Prostate gland (tissue), 2 donors: ENCODE measurements at regions not wholly inside any gene's neighbourhood (a gene's known extent, or its start where the extent isn't known, plus 50 kb on each side); places are given as distances from the start of the nearest gene placed in this dataset.

ENCODE experiments used
- DNase-seq: peaks from one replicate; pipeline ENCODE4 v3.0.0-alpha.2; 2019; ENCODE audit warnings: low spot score
- H3K27ac ChIP-seq, 2 donors: fragments of 200-600 bp; sonication (generic); 2 replicates each; pipeline ENCODE4 v1.5.1; 2017 to 2019
- H3K27me3 ChIP-seq: fragments of 200-600 bp; sonication (generic); replicated peaks from 2 replicates; pipeline ENCODE4 v1.5.1; 2019; ENCODE audit not compliant: insufficient read depth
- H3K36me3 ChIP-seq, 2 donors: fragments of 200-600 bp; sonication (generic); 1 replicate in 1 of 2; 2 replicates in 1 of 2; pipeline versions ENCODE4 v1.5.1 to v1.8.1; 2017 to 2019
- H3K4me1 ChIP-seq: fragments of 200-600 bp; sonication (generic); replicated peaks from 2 replicates; pipeline ENCODE4 v1.5.1; 2019
- H3K4me3 ChIP-seq, 2 donors: fragments of 200-600 bp; sonication (generic); 2 replicates each; pipeline ENCODE4 v1.5.1; 2017 to 2019
- H3K9me3 ChIP-seq: fragments of 200-600 bp; sonication (generic); 2 replicates; pipeline ENCODE4 v1.5.1; 2017
- CTCF ChIP-seq, 4 experiments: fragments of 200-600 bp in 2 of 4; fragments of 450-650 bp in 2 of 4; sonication (generic) in 2 of 4; IDR thresholded peaks; 1 replicate in 3 of 4; 2 replicates in 1 of 4; pipeline ENCODE4 v1.5.1; 2016 to 2019; ENCODE audit warnings: antibody characterized with exemption in 4 of 4, mild to moderate bottlenecking in 2 of 4, moderate library complexity in 2 of 4
- POLR2A ChIP-seq: fragments of 450-650 bp; IDR thresholded peaks from one replicate; pipeline ENCODE4 v1.6.1; 2016; ENCODE audit warnings: antibody characterized with exemption, mild to moderate bottlenecking
- POLR2AphosphoS5 ChIP-seq: sonication (generic); formaldehyde crosslinking; IDR thresholded peaks from one replicate; pipeline ENCODE4 v1.6.1; 2017; ENCODE audit warnings: antibody characterized with exemption
- WGBS: methylation state at CpG from one replicate; pipeline ENCODE4 v1.1.5; 2018; 5-methylcytosine and 5-hydroxymethylcytosine counted together
- intact Hi-C: fragments of 100-400 bp; cut with DNase I; formaldehyde crosslinking; loops from one replicate; pipeline ENCODE4 v1.14.2; 2022

DNA sequence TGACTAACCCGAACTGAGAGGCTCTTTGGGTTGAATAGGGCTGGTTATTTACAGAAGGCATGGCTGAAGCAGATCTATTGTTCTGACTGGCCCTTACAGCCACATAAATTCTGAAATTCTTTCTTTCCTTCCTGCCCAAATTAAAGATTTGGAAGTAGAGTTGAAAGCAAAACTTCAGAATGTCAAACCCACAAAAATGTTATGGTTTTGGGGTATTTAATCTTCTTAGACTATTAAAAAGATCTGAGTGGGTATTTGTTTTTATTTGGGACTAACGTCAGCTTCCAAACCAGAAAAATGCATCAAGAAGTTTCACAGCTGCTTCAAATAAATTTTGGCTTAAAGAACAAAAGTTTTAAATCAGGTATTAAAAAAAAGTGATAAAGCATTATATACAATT lies 124.5 kb downstream of the AHR start:
- TF ChIP-seq POLR2A, result no peak
- TF ChIP-seq POLR2AphosphoS5, result no peak
- TF ChIP-seq CTCF (IDR thresholded peaks at IDR 0.05), result no peak
- Histone ChIP-seq H3K4me3 (no peak overlapping the region), H3K27me3 (no peaks in the 10 kb centered on the region), H3K27ac (no peak overlapping the region), H3K4me1 (no peaks in the 10 kb centered on the region), H3K36me3 (no peaks in the 10 kb centered on the region), H3K9me3 (no peaks in the 10 kb centered on the region)
- no peak for DNase-seq
- intact Hi-C loops, result no loop called here
- 27% methylated on average over 2 of the region's 2 CpGs for WGBS

- Histone ChIP-seq H3K9me3 (no peaks in the 10 kb centered on the region), H3K27me3 (no peaks in the 10 kb centered on the region), H3K4me3 (no peak overlapping the region), H3K36me3 (no peaks in the 10 kb centered on the region), H3K27ac (no peak overlapping the region), H3K4me1 (no peaks in the 10 kb centered on the region)
- DNase-seq, result no peak
- no peak for TF ChIP-seq CTCF (IDR thresholded peaks at IDR 0.05)
- intact Hi-C loops, result no loop called here
Observed at GRCh38 chr7:17427924-17428323, 129.5 kb downstream of the AHR start.

GRCh38 chr7:17429579-17429978 lies 131.1 kb downstream of the AHR start:
- H3K27ac ChIP-seq, result no peak overlapping the region
- DNase-seq, result no peak
- WGBS, result 84% methylated on average over 4 of the region's 4 CpGs
- no peaks in the 10 kb centered on the region for H3K4me1 ChIP-seq
- TF ChIP-seq POLR2AphosphoS5, result no peak
- no peak for TF ChIP-seq POLR2A
- TF ChIP-seq CTCF (IDR thresholded peaks at IDR 0.05), result no peak
- H3K36me3 ChIP-seq, result no peaks in the 10 kb centered on the region
- H3K9me3 ChIP-seq, result no peaks in the 10 kb centered on the region
- H3K27me3 ChIP-seq, result no peaks in the 10 kb centered on the region
- no peak overlapping the region for H3K4me3 ChIP-seq
- intact Hi-C loops, result no loop called here

- WGBS, result 48% methylated on average over 3 of the region's 3 CpGs
- H3K27me3 ChIP-seq, result no peaks in the 10 kb centered on the region
- H3K4me1 ChIP-seq, result no peaks in the 10 kb centered on the region
- no peak overlapping the region for H3K27ac ChIP-seq
- no peaks in the 10 kb centered on the region for H3K36me3 ChIP-seq
- TF ChIP-seq POLR2A, result no peak
- H3K9me3 ChIP-seq, result no peaks in the 10 kb centered on the region
- intact Hi-C loops, result no loop called here
- no peak for DNase-seq
- no peak overlapping the region for H3K4me3 ChIP-seq
Observed at GRCh38 chr7:17432793-17433192, 134.3 kb downstream of the AHR start.

- no peaks in the 10 kb centered on the region for H3K27me3 ChIP-seq
- no peak overlapping the region for H3K27ac ChIP-seq
- intact Hi-C loops, result no loop called here
- TF ChIP-seq POLR2AphosphoS5, result no peak
- TF ChIP-seq CTCF (IDR thresholded peaks at IDR 0.05), result no peak
- no peaks in the 10 kb centered on the region for H3K36me3 ChIP-seq
- no peak for DNase-seq
- no peak overlapping the region for H3K4me3 ChIP-seq
- H3K4me1 ChIP-seq, result no peaks in the 10 kb centered on the region
- no peaks in the 10 kb centered on the region for H3K9me3 ChIP-seq
- WGBS, result 64% methylated on average over 3 of the region's 3 CpGs
Observed at GRCh38 chr7:17434191-17434590, 135.7 kb downstream of the AHR start.
